NCI-H446 (cell line): ENCODE measurements at regions not wholly inside any gene's neighbourhood (a gene's known extent, or its start where the extent isn't known, plus 50 kb on each side); places are given as distances from the start of the nearest gene placed in this dataset.
"Not testable (repeated sequence)": the region's sequence is repeated elsewhere in the genome, so short reads cannot be mapped to it uniquely, and the experiment has no call there.

ENCODE experiments used
- DNase-seq, 2 experiments: peaks; one replicate each; lab custom pipeline; 2025; lab: John Stamatoyannopoulos, UW

DNA sequence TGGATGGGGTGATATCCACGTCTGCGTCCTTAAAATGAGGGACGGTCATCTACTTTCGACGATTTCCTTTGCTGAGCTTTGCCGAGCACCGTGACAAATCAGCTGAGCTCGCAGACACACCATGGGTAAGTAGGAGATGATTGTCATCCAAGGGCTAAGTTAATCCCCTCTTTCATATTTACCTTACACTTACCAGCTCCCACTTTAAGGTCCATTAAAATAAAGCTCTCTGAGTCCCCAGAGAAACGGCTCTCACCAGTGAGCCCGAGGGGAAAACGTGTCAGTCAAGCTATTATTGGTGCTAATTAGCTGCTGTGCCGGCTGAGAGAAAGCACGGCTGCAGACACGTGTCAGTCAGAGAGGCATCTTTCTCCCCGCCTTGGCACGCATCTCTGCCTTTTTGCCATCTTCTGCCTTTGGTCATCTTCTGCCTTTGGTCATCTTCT is 72.2 kb downstream of the CRLF2 start:
- DNase-seq: no peak

DNA sequence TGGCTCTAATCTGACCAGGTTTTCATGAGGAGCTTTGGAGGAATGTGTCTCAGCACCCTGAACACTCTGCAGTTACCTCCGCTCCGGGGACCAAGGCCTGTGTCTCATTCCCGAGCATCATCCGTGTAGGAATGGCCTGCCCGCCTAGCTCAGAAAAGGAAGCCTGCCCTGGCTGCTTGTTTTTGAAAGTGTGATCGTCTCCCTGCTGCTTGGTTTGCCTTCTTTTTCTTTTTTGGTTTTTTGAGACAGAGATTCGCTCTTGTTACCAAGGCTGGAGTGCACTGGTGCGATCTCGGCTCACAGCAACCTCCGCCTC is 73.3 kb downstream of the CRLF2 start:
- no peak for DNase-seq

DNA sequence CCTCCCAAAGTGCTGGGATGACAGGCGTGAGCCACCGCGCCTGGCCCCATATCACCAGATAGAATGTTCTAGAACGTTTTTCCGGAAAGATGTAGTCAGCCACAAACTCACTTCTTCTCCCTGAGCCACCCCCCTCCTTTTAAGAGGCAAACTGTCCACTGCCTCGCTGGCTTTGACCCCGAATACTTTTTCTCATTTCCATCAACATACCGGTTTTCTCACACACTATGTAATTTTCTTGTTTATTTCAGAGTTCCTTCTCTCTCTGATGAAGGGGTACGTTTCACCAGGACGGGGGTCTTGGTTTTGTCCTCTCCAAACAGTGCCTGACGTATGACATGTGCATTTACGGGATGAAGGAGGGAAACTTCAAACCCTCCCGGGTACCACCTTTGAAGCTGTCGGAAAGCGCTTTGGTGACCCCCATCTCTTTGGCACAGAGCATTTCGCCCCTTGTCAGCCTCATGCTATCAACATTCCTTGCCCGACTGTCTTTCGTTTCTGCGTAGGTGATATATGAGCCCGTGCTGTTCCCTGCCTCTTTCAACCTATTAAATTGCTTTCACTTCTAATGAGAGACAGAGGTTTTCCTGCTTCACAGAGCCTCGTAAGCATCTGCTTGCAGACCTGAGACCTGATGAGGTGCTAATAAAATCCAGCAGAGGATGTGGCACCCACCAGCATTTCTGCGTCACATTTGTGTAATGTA is 73.8 kb downstream of the CRLF2 start:
- DNase-seq: no peak

DNA sequence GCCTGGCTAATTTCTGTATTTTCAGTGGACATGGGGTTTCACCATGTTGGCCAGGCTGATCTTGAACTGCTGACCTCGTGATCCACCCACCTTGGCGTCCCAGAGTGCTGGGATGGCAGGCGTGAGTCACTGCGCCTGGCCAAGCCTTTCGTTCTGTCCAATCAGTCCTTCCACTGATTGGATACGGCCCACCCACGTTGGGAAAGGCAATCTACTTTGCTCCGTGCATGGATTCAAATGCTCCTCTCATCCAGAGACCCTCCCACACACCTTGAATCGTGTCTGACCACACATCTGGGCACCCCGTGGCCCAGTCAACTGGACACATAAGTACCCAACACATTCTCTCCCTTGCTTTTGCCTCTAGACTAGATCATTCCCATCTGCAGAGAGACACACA is 74.9 kb downstream of the CRLF2 start:
- no peak for DNase-seq

DNA sequence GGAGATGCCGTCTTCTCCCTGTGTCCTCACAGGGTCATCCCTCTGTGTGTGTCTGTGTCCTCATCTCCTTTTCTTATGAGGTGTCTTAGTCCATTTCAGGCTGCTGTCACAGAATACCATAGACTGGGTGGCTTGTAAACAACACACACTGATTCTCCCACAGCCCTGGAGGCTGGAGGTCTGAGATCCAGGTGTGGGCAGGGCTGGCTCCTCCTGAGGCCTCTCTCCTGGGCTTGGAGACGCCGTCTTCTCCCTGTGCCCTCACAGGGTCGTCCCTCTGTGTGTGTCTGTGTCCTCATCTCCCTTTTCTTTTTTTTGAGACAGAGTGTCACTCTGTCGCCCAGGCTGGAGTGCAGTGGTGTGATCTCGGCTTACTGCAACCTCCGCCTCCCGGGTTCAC is 75.9 kb downstream of the CRLF2 start:
- not testable (repeated sequence) for DNase-seq

DNA sequence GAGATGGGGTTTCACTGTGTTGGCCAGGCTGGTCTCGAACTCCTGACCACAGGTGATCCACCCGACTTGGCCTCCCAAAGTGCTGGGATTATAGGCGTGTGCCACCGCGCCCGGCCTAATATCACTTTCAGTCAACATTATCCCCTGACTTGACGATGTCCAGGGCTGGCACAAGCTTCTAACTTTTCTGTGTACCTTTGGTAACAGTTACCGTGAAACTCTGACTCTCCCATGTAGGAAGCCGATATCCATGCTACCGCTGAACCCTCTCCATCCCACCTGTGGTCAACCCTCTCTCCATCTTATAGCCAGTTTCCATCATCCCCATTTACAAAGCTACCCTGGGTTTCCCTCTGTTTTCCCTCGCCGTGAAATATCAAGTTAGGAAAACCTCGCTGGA is 77.5 kb downstream of the CRLF2 start:
- no peak for DNase-seq

DNA sequence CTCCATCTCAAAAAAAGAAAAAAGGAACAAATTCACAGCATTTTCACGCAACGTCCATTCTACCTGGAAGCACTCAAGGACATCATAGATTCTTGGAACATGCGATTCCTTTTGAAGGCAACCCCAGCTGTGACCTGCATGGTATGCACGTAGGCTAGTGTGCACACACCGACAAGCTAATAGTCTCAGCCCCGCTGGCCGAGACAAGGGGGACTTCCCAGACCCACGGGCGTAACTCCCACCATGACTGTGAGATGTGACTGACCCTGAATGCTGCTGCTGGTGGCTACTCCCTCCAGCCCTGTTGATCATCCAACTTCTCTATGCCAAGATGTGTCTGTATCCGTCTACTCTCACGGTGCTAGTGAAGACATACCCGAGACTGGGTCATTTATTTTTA is 78.3 kb downstream of the CRLF2 start:
- DNase-seq: no peak

DNA sequence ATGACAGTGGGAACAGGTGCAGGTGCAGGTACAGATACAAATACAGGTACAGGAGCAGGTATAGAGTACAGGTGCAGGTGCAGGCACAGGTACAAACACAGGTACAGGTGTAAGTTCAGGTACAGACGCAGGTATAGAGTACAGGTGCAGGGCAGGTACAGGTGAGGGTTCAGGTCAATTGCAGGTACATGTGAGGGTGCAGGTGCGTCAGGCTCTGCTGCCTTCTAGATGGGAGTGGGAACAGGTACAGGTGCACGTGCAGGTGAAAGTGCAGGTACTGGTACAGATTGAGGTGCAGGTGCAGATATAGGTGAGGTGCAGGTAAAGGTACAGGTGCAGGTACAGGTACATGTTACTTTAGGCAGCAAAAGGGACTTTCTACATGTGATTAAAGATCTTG is 85.7 kb downstream of the CRLF2 start:
- DNase-seq: no peak

DNA sequence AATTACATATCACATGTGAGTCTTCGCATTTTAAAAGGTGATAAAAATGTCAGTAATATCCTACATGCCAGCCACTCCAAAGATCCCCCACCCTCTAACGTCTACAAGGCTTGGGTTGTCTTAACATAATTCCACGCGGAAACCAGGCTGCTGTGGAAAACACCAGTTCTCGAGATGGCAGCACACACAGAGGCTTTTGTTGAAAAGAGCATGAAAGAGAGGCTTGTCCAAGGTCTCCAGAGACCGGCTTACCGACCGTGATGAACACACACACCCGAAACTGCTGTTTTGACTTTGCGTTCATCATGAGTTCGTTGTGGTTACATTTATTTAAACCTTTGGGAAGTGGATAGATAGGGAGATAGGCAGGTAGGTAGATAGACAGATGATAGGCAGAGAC is 87.9 kb downstream of the CRLF2 start:
- no peak for DNase-seq

DNA sequence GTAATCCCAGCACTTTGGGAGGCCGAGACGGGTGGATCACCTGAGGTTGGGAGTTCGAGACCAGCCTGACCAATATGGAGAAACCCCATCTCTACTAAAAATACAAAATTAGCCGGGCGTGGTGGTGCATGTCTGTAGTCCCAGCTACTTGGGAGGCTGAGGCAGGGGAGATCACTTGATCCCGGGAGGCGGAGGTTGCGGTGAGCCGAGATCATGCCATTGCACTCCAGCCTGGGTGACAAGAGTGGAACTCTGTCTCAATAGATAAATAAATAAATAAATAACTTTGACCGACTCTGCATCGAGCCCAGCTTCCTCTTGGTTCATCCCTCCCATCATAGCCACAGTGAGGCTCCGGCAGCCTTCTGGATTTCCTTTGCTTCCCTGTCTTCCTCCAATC is 89.6 kb downstream of the CRLF2 start:
- DNase-seq: not testable (repeated sequence)

DNA sequence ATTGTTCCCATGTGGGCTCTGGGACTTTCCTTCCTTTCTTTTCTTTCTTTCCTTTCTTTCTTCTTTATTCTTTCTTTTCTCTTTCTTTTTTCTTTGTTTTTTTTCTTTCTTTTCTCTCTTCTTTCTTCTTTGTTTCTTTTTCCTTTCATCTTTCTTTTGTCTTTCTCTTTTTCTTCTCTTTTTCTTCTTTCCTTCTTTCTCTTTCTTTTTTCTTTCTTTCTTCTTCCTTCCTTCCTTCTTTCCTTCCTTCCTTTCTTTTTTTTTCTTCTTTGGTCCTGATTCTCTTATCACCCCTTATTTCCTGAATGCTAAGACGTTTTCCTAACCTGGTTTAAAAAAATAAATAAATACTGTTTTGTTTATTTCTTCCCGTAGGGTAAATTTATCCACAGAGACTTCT is 93.2 kb downstream of the CRLF2 start:
- no peak for DNase-seq

DNA sequence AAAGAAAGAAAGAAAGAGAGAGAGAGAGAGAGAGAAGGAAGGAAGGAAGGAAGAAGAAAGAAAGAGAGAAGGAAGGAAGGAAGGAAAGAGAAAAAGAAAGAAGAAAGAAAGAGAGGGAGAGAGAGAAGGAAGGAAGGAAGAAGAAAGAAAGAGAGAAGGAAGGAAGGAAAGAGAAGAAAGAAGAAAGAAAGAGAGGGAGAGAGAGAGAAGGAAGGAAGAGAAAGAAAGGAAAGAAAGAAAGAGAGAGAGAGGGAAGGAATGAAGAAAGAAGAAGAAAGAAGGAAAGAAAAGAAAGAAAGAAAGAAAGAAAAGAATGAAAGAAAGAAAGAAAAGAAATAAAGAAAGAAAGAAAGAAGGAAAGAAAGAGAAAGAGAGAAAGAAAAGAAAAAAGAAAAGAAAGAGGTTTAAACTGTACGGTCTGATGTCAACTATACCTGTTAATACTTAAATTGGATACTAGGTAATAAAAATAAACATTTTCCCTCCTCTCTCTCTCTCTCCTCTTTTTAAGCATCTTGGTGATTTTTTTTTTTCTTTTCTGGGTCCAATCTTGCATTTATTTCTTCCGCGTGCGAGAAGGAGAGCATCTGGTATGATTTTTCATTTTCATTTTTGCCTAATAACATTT is 93.8 kb downstream of the CRLF2 start:
- DNase-seq: no peak

DNA sequence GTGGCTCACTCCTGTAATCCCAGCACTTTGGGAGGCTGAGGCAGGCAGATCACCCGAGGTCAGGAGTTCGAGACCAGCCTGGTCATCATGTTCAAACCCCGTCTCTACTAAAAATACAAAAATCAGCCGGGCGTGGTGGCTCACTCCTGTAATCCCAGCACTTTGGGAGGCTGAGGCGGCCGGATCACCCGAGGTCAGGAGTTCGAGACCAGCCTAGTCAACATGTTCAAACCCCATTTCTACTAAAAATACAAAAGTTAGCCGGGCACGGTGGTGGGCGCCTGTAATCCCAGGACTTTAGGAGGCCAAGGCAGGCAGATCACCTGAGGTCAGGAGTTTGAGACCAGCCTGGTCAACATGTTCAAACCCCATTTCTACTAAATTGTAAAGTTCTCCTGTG is 97.0 kb downstream of the CRLF2 start:
- DNase-seq: not testable (repeated sequence)

DNA sequence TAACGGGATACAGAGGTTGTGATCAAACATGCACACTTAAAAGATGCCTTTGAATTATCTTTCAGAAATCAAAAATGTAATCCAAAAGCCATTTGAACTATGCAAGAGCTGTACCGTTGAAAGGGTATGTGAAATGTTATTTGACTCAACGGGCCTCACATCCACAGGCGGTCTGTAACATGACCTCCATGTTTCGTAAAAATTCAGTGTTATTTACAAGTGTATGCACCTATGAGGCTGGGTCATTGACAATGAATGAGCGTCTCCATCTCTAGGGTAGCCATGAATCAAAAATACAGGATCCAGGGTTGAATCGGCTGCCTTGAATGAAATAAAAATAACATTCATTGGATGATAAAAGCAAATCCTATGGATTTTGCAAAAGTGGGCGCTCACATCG is 100.1 kb downstream of the CRLF2 start:
- DNase-seq: no peak

DNA sequence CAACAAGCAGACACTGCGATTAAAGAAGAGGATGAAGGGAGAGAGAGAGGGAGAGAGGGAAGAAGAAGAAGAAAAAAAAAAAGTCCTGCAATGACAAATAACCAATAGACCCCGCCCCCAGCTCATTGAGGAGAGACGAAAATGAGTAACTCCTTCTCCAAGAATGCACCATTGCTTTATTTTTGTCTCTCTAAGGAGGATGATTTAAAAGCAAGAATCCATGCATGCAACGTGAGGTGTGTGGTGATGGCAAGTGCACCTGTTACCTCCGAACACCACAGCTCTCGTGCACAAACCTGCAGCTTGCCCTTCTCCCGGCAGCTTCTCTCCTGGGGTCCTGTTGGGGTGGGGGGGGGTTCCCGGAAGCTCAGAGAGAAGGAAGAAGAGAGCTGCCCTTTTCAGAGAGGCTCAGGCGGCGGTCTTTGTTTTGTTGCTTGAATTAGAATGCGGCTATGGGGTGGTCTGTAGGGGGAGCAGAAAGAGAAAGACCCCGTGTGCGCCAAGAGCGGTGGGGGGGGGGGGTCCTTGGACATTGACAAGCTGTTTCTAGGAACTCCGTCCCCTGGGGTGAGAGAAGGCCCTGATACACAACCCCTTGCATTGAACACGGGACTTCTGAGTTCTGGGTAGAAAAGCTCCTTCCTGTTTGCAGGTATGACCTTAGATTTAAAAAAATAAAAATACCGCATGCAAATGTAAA is 100.7 kb downstream of the CRLF2 start:
- DNase-seq: no peak

DNA sequence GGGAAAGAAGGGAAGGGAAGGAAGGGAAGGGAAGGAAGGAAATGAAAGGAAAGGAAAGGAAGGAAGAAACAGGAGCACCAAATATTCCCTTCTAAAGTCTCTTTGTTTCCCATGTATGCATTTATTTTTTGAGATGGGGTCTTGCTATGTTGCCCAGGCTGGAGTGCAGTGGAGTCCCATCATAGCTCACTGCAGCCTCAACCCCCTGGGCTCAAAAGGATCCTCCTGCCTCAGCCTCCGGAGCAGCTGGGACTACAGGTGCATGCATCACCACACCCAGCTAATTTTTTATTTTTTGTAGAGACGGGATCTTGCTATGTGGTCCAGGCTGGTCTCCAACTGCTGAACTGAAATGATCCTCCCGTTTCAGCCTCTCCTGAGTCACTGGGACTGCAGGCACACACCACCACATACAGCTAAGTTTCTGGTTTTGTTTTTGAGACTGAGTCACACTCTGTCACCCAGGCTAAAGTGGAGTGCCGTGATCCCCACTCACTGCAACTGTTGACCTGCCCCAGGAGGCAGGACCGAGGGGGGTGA is 102.8 kb downstream of the CRLF2 start:
- no peak for DNase-seq

DNA sequence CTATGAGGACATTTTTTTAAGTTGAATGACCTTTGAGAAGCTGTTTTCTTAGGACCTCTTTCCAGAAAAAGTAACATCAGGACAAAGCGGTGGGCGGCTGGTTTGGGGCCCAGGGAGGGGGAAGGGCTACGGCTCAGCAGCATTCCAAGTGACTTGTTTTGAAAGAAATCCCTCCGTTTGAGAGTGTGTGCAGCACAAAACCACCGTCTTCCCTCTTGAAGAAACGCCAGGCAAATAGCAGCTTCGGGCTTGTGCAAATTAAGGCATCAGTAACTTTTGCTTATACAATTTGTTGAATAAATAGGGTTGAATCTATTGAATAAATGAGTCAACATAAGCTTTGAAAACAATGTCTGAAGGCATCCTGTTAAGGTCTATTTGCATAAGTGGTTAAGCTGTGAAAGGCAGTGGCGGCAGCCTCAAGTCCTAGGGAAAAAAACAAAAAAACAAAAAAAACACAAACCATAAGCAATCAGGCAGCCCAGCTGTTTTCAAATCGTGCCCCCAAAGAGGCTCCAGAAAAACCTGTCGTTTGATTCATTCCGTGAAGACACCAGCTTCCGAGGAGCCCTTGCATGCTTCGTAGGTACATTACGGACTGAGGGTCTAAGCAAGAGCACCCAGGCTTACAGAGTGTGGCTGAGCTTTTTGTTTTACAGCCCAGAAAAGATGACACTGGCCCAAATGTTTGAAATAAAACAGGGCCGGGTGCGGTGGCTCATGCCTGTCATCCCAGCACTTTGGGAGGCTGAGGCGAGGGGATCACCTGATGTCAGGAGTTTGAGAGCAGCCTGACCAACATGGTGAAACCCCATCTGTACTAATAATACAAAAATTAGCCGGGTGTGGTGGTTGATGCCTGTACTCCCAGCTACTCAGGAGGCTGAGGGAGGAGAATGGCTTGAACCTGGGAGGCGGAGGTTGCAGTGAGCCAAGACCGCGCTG is 103.7 kb downstream of the CRLF2 start:
- no peak for DNase-seq

DNA sequence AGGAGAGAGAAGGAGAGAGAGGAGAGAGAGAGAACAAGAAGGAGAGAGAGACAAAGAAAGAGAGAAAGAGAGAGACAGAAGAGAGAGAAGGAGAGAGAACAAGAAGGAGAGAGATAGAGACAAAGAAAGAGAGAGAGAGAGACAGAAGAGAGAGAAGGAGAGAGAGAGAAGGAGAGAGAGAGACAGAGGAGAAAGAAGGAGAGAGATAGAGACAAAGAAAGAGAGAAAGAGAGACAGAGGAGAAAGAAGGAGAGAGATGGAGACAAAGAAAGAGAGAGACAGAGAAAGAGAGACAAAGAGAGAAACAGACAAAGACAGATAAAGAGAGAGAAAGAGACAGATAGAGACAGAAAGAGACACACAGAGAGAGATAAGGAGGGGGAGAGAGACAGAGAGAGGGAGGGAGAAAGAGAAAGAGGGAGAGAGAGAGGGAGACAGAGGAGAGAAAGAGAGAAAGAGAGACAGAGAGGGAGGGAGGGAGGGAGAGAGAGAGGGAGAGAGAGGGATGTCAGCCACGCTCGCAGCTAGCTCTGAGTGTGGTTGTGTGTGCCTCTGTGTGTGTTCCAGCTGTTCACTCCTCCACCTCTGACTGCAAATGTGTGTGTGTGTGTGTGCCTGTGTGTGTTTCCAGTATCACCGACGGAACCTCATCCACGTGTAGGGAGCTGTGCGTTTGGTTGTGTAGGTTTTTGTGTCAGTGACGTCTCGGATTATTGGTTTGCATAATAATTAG is 105.8 kb downstream of the CRLF2 start:
- no peak for DNase-seq

DNA sequence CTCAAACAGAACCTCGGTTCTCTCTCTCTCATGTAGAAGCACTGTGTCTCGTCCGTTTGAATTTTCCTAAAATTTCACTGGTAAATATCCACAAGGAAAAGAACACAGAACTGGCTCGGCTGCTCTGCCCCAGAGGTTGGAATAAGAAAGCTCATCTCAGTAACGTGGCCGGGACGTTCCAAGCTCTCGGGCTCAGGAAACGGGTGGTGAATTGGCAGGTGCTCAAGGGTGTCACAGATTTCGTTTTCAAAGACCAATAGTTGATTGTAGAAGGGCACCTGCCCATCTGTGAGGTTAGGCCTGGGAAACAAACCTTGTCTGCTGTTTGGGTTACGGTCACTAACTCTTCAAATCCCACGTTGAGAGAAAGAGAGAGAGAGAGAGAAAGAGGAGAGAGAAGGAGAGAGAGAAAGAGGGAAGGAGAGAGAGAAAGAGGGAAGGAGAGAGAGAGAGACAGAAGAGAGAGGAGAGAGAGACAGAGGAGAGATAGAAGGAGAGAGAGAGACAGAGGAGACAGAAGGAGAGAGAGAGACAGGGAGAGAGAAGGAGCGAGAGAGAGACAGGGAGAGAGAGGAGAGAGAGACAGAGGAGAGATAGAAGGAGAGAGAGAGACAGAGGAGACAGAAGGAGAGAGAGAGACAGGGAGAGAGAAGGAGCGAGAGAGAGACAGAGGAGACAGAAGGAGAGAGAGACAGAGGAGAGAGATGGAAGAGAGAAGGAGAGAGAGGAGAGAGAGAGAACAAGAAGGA is 106.6 kb downstream of the CRLF2 start:
- DNase-seq: no peak

DNA sequence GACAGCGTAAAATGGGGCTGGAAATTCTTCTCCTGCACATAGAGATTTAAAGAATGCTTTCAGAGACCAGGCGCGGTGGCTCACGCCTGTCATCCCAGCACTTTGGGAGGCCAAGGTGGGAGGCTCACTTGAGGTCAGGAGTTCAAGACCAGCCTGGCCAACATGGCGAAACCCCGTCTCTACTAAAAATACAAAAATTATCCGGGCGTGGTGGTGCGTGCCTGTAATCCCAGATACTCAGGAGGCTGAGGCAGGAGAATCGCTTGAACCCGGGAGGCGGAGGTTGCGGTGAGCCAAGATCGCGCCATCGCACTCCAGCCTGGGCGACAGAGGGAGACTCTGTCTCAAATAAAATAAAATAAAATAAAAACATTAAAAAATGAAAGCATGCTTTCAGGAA is 107.4 kb downstream of the CRLF2 start:
- DNase-seq: not testable (repeated sequence)

DNA sequence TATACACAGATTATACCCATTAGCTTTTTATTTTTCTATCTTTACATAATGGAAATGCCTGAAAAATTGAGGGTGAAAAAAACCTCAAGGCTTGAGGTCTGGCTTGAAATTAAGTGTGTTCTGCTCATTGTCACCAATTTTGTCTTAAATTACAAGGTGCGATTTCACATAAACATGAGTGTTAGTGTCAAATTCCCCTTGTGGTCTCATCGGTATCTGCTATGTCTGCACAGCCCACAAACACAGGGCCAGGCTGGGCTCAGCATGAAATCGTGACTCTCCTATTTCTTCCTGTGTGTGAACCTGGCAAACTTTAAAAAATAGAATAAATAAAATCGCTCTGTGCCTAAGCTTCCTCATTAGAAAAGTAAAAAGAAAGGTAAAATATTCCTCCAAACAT is 109.1 kb downstream of the CRLF2 start:
- DNase-seq: no peak
